ENCODE measurements at regions not wholly inside any gene's neighbourhood (a gene's known extent, or its start where the extent isn't known, plus 50 kb on each side); places are given as distances from the start of the nearest gene placed in this dataset.

DNA sequence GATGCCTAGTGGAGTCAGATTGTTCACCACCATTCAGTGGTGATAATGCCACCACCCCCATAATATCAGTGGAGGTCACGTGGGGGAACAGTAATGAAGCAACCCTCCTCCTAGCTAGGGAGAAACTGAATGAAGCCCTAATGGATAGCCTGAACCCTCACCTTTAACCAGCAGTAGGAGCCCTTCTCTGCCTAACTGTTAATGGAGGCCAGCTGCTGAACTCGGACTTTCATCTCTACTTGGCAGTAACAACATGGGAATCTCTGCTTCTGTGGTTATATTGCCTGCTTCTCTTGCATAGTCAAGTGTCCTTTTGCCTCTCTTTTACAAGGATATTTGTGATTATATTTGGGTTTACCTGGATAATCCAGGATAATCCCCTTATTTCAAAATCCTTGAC is 1097.9 kb downstream of the REEP3 start:
- H3K27me3 Mint-ChIP-seq (ENCODE audit: insufficient read depth, low read depth, poor library complexity), result peaks cover 2% of the 10 kb centered on the region
- H3K36me3 ChIP-seq (ENCODE audit: insufficient read depth), result no peaks in the 10 kb centered on the region
- H3K36me3 Mint-ChIP-seq (ENCODE audit: low read depth), result no peaks in the 10 kb centered on the region
- H3F3A ChIP-seq (replicated peaks; ENCODE audit: low read depth), result no peaks in the 10 kb centered on the region
- no peak overlapping the region for H2AFZ ChIP-seq
- no peaks in the 10 kb centered on the region for H3K4me1 Mint-ChIP-seq
- H3K79me2 ChIP-seq (replicated peaks; ENCODE audit: insufficient read depth), result no peaks in the 10 kb centered on the region
- no peak overlapping the region for H3K4me3 Mint-ChIP-seq
- no peaks in the 10 kb centered on the region for H3K4me1 ChIP-seq (ENCODE audit: insufficient read depth)
- no peak overlapping the region for H3K27ac ChIP-seq (ENCODE audit: low read depth)
- H3K27me3 ChIP-seq (ENCODE audit: insufficient read depth), result no peaks in the 10 kb centered on the region
- no peak overlapping the region for H3K4me3 ChIP-seq
- DNase-seq (ENCODE audit: low spot score) (peak; percentile 21), ATAC-seq (peak; percentile 52)
- H3K9me3 Mint-ChIP-seq, result no peaks in the 10 kb centered on the region
- TF ChIP-seq CTCF (conservative IDR thresholded peaks at IDR 0.05; ENCODE audit: low read depth in 2 of 2) (peak; percentile 19 to 42; a peak in 3 of 4 replicates), ZNF114 (CRISPR knock-in tag; IDR thresholded peaks at IDR 0.05) (no peak)
- no peaks in the 10 kb centered on the region for H4K20me1 ChIP-seq (replicated peaks; ENCODE audit: insufficient read depth)
- H3K9me2 ChIP-seq (ENCODE audit: insufficient read depth), result no peaks in the 10 kb centered on the region
- no peak overlapping the region for H3K27ac Mint-ChIP-seq
- no peak overlapping the region for H3K4me2 ChIP-seq

GRCh38 chr10:64626924-64627323 is 1105.7 kb downstream of the REEP3 start:
- no peaks in the 10 kb centered on the region; the same call in 2 of the 3 replicates for H3K36me3 Mint-ChIP-seq (ENCODE audit: low read depth)
- Histone ChIP-seq H3K79me2 (replicated peaks; ENCODE audit: insufficient read depth) (no peaks in the 10 kb centered on the region), H4K20me1 (replicated peaks; ENCODE audit: insufficient read depth) (no peaks in the 10 kb centered on the region), H3K4me1 (ENCODE audit: insufficient read depth) (no peaks in the 10 kb centered on the region), H2AFZ (no peak overlapping the region), H3K4me3 (no peak overlapping the region), H3K4me2 (no peak overlapping the region), H3K9me2 (ENCODE audit: insufficient read depth) (no peaks in the 10 kb centered on the region), H3K36me3 (ENCODE audit: insufficient read depth) (no peaks in the 10 kb centered on the region), H3F3A (replicated peaks; ENCODE audit: low read depth) (no peaks in the 10 kb centered on the region), H3K27me3 (ENCODE audit: insufficient read depth) (no peaks in the 10 kb centered on the region), H3K27ac (ENCODE audit: low read depth) (no peak overlapping the region)
- DNase-seq (ENCODE audit: low spot score), result no peak
- no peak overlapping the region for H3K27ac Mint-ChIP-seq
- H3K9me3 Mint-ChIP-seq, result peaks cover 9% of the 10 kb centered on the region; the same call in 2 of the 3 replicates
- no peak for ATAC-seq
- H3K27me3 Mint-ChIP-seq (ENCODE audit: insufficient read depth, low read depth, poor library complexity), result no peaks in the 10 kb centered on the region
- H3K4me3 Mint-ChIP-seq, result no peak overlapping the region
- H3K4me1 Mint-ChIP-seq, result no peaks in the 10 kb centered on the region
- TF ChIP-seq ZNF114 (CRISPR knock-in tag; IDR thresholded peaks at IDR 0.05) (no peak), EZH2 (IDR thresholded peaks at IDR 0.05; ENCODE audit: low read depth, unreplicated experiment) (no peak), ZNF331 (CRISPR knock-in tag; IDR thresholded peaks at IDR 0.05; ENCODE audit: low read depth) (no peak), JUNB (IDR thresholded peaks at IDR 0.05; ENCODE audit: unreplicated experiment) (no peak), EZH2phosphoT487 (IDR thresholded peaks at IDR 0.05; ENCODE audit: unreplicated experiment) (no peak), CTCF (conservative IDR thresholded peaks at IDR 0.05; ENCODE audit: low read depth in 2 of 2) (no peak), STAT1 (IDR thresholded peaks at IDR 0.05; ENCODE audit: unreplicated experiment) (no peak), CREB1 (CRISPR knock-in tag; IDR thresholded peaks at IDR 0.05; ENCODE audit: low read depth) (no peak), REST (IDR thresholded peaks at IDR 0.05; ENCODE audit: unreplicated experiment) (no peak)
